ENCODE measurements at regions not wholly inside any gene's neighbourhood (a gene's known extent, or its start where the extent isn't known, plus 50 kb on each side); places are given as distances from the start of the nearest gene placed in this dataset.

GRCh38 chr9:129285979-129286772, 108.1 kb upstream of the IER5L start:
- DNase-seq, result no peak

GRCh38 chr9:129285382-129285781, 107.3 kb upstream of the IER5L start:
- DNase-seq, result no peak

GRCh38 chr9:129284607-129285291, 106.7 kb upstream of the IER5L start:
- no peak for DNase-seq

- no peak for DNase-seq
Measured at GRCh38 chr9:129283705-129284606, 105.9 kb upstream of the IER5L start.

GRCh38 chr9:129283291-129283691, 105.2 kb upstream of the IER5L start:
- DNase-seq, result no peak

- DNase-seq, result no peak
Measured at GRCh38 chr9:129282731-129283211, 104.7 kb upstream of the IER5L start.

GRCh38 chr9:129282272-129282671, 104.2 kb upstream of the IER5L start:
- DNase-seq, result no peak

- no peak for DNase-seq
Measured at GRCh38 chr9:129281506-129282145, 103.6 kb upstream of the IER5L start.

- DNase-seq, result no peak
Measured at GRCh38 chr9:129280623-129281271, 102.7 kb upstream of the IER5L start.

GRCh38 chr9:129280236-129280622, 102.2 kb upstream of the IER5L start:
- DNase-seq, result no peak

GRCh38 chr9:129278391-129279237, 100.6 kb upstream of the IER5L start:
- no peak for DNase-seq

- DNase-seq, result no peak
Measured at GRCh38 chr9:129276486-129277230, 98.6 kb upstream of the IER5L start.

GRCh38 chr9:129275626-129276247, 97.7 kb upstream of the IER5L start:
- no peak for DNase-seq

- DNase-seq, result no peak
Measured at GRCh38 chr9:129273941-129274684, 96.1 kb upstream of the IER5L start.

- DNase-seq, result no peak
Measured at GRCh38 chr9:129273136-129273895, 95.3 kb upstream of the IER5L start.

- DNase-seq, result no peak
Measured at GRCh38 chr9:129272348-129273025, 94.4 kb upstream of the IER5L start.

Data from right lung (tissue), 2 donors.